ENCODE measurements at regions not wholly inside any gene's neighbourhood (a gene's known extent, or its start where the extent isn't known, plus 50 kb on each side); places are given as distances from the start of the nearest gene placed in this dataset.

DNA sequence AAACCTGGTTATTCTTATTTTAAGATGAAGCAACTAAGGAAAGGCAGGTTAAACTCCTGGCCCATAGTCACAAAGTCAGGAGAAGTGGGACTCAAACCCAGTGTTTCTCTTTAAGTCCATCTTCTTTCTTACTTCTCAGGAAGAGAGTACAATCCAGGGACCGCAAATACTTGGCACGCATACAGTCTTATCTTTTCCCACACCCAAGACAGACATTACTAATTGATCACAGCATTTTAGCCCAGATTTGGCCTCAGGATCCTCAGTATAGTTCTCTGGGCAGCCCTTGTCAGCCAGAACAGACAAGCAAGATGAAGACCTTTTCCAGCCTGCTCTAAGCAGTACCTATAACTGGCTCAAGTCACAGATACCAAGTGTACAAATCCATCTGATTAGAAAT is 125.5 kb upstream of the RAI14 start:
- no peak for DNase-seq (ENCODE audit: low read depth, low spot score)

DNA sequence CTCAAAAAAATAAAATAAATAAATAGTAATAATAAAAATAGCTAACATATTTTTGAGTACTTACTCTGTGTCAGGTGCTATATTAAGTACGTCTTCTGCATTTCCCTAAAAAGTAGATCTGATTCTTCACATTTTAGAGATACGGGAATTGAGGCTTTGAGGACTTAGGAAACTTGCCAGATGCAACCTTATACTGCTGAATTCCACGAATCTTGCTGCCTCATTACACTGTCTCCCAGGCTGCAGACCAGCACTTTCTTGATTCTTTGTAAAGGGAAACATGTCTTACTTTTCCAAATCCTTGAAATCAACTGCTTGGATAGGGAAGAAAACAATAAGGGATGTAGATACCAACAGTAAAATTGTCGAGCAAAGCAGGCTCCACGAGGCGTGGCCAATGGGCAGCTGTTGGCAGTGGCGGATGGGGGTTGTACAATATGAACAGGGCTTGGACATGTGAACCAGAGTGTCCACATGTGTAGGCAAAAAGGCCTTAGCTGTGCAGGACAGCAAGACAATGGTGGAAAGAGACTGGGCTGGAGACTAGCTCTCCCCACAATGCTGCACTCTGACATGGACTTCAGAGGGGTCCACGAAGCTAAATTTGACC is 124.3 kb upstream of the RAI14 start:
- no peak for DNase-seq (ENCODE audit: low read depth, low spot score)

- no peak for DNase-seq (ENCODE audit: low read depth, low spot score)
Observed at GRCh38 chr5:34533582-34534522, 122.3 kb upstream of the RAI14 start.

- DNase-seq (ENCODE audit: low read depth, low spot score): no peak
Observed at GRCh38 chr5:34534523-34535103, 121.5 kb upstream of the RAI14 start.

DNA sequence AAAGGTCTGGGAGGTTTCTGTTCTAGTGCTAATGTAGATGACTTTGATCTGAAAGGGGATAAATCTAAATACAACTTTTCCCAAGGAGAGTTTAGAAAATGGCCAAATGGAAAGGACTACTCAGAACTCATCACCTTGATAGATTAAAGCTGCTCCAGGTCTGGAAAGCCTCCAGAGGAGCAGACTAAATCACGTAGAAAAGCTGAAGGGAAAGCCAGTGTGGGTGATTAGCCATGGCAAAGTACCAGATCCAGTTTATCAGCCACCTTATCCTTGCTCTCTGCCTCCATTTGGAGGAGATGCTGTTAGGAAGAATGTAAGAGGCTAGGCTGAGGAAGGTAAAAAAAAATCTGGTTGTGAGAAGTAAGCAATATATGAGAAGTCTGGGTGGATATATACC is 120.7 kb upstream of the RAI14 start:
- DNase-seq (ENCODE audit: low read depth, low spot score): no peak

DNA sequence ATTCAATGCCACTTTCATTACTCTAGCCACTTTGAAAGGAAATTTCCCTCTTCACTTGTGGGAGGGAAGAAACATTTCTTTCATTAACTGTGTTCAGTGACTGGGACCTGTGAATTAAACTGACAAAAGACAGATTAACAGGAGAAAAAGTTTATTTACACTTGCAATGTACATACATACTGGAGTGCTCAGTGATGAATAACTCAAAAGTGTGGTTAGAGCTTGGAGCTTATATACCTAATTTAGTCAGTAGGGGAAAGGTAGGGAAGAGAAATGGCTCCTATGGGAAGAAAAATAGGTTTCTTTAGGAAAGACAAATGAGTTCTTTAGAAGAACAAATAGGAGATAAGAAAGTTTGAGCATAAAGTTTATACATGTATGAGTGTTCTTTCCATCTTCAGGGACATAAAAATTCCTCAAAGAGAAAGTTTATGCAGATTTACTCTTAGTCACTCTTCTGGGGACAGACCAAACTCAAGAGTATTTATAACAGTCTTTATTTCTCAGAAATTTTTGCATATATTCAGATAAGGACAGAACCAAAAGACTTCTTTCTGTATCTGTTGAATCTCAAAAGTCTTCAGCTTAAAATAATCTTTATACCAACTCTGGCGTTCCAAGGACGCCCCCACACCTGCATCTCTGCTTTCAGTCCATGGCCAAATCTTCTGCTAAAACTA is 120.0 kb upstream of the RAI14 start:
- DNase-seq (ENCODE audit: low read depth, low spot score): no peak

- DNase-seq (ENCODE audit: low read depth, low spot score): no peak
Observed at GRCh38 chr5:34536699-34537098, 119.4 kb upstream of the RAI14 start.

DNA sequence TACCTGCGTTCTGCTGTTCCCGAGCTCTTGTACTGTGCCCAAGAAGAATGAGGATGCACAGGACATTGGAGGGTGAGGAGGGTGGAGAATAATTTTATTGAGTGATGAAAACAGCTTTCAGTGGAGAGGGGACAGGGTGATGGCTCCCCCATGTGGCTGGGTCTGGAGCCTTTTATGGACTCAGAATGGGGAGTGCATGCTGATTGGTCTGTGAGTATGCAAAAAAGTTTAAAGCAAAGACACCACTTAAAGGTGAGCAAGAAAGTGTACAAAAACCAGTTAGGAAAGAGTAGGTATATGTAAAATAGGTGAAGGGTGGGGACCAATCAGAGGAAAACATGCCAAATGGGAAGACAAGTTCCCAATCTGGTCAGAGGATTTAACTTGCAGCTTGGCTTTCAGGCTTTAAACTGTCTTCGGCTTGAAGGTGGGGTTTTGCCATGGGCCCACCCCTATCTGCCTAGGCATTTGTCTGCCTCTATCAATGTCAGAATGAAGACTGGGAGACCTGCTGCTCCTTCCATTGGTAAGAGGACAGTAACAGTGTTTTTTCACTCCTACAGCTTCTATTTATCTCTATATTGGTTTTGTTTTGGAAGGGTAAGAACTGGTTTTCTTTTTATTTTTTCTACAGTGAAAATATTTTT is 118.0 kb upstream of the RAI14 start:
- no peak for DNase-seq (ENCODE audit: low read depth, low spot score)

- no peak for DNase-seq (ENCODE audit: low read depth, low spot score)
Observed at GRCh38 chr5:34539183-34539582, 116.9 kb upstream of the RAI14 start.

DNA sequence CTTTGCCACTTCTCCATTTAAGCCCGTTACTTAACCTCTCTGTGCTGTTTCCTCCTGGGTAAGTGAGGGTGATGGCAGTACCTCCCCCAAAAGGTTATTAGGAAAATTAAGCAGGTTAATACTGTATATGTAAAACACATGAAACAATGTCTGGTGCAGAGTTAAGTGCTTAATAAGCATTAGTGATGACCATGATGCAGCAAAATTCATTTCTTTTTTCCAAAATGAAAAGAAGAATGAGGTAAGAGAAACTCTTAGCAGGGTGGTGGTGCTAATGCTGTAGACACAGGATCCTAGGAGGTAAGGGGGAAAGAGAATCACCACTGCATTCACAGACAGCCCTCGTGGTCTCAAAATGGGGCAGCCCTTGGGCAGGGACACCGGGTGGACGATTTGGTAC is 115.1 kb upstream of the RAI14 start:
- no peak for DNase-seq (ENCODE audit: low read depth, low spot score)

- no peak for DNase-seq (ENCODE audit: low read depth, low spot score)
Observed at GRCh38 chr5:34542818-34543217, 113.3 kb upstream of the RAI14 start.

GRCh38 chr5:34543687-34544086 is 112.4 kb upstream of the RAI14 start:
- no peak for DNase-seq (ENCODE audit: low read depth, low spot score)

- no peak for DNase-seq (ENCODE audit: low read depth, low spot score)
Observed at GRCh38 chr5:34544403-34544802, 111.7 kb upstream of the RAI14 start.

DNA sequence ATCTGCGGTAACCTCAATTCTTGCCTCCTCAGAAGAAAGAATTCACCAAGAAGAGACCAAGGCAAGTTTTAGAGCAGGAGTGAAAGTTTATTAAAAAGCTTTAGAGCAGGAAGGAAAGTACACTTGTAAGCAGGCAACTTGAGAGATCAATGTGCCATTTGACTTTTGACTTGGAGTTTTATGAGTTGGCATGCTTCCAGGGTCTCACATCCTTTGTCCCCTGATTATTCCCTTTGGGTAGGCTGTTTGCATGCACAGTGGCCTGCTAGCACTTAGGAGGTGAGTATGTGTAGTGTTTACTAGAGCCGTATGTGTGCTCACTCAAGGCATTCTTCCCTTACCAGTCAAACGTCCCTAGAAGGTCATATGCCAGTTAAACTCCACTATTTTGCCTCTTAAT is 111.0 kb upstream of the RAI14 start:
- DNase-seq (ENCODE audit: low read depth, low spot score): no peak

- DNase-seq (ENCODE audit: low read depth, low spot score): no peak
Observed at GRCh38 chr5:34545626-34546025, 110.5 kb upstream of the RAI14 start.

GRCh38 chr5:34547300-34548085 is 108.6 kb upstream of the RAI14 start:
- DNase-seq (ENCODE audit: low read depth, low spot score): no peak

- DNase-seq (ENCODE audit: low read depth, low spot score): no peak
Observed at GRCh38 chr5:34548086-34548403, 108.1 kb upstream of the RAI14 start.

DNA sequence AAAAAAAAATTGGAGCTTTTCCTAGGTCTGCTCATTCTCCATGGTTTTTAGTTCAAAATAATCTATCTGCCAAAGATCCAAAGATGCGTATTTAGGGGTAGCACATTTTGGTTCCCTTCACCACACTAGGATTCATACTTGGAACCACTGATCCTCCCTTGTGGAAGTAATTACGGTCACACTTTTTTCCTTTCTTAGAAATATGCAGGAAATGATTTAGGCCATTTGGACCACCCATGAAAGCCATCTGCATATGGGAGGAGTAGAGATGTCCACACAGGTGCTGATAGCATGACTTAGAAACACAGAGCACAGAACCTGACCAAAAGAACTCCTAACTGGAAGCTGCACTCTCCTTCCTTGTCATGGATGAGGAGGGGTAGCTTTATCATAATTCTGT is 105.9 kb upstream of the RAI14 start:
- no peak for DNase-seq (ENCODE audit: low read depth, low spot score)

DNA sequence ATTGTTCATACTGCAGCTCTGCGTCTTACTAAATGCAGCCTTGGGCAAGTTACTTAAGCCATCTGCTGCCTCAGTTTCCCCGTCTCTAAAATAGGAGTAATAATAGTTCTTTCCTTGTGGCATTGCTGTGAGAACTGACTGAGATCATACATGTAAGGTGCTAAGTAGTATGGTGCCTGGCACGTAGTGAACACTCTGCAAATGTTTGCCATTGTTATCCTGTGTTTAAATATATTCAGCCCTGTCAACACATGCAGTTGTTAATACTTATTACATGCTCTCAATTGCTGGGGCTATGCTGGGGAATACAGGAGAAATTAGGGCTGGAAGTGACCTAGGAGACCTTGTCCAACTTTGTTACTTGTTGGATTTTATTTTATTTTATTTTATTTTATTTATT is 105.2 kb upstream of the RAI14 start:
- no peak for DNase-seq (ENCODE audit: low read depth, low spot score)

- DNase-seq (ENCODE audit: low read depth, low spot score): no peak
Observed at GRCh38 chr5:34551911-34552433, 104.2 kb upstream of the RAI14 start.

DNA sequence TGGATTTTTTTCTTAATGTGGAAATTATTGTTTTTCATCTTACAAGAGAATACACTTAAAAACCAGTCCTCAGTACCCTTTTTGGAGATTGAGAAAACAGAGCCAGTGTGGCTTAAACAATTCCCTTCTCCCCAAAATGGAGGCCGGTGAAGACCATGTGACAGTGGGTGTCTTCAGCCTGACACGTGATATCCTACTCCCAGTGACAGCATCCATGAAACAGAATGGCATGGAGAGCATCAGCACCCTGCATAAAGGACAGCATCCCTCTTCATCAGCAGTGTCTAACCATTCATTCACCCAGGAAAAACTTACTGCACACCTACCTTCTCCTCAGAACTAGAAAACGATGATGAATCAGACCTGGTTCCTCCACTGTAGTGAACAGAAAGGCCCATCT is 103.4 kb upstream of the RAI14 start:
- DNase-seq (ENCODE audit: low read depth, low spot score): no peak

Data from activated CD4-positive, CD25-positive, alpha-beta regulatory T cell treated with anti-CD3 and anti-CD28 coated beads, Interleukin-2, amount 50 U/mL, for 16 hours (primary cell).